Neuronal stem cell (in vitro differentiated cells): ENCODE measurements at regions not wholly inside any gene's neighbourhood (a gene's known extent, or its start where the extent isn't known, plus 50 kb on each side); places are given as distances from the start of the nearest gene placed in this dataset.

Experiments
- DNase-seq: peaks from one replicate; pipeline ENCODE4 v3.0.0-alpha.2; 2013; ENCODE audit warnings: low spot score
- H2AFZ ChIP-seq: one replicate; pipeline ENCODE4 v1.6.1; 2013; ENCODE audit warnings: mild to moderate bottlenecking, low read length, inconsistent platforms
- H2AK5ac ChIP-seq: 2 replicates; pipeline ENCODE4 v1.6.1; 2013; ENCODE audit warnings: low read depth, mild to moderate bottlenecking, inconsistent platforms, low read length, moderate library complexity, mixed read lengths
- H2BK120ac ChIP-seq: 2 replicates; pipeline ENCODE4 v1.6.1; 2013; ENCODE audit warnings: low read depth, mild to moderate bottlenecking, inconsistent platforms, low read length, moderate library complexity, mixed read lengths
- H2BK12ac ChIP-seq: one replicate; pipeline ENCODE4 v1.6.1; 2013; ENCODE audit warnings: low read length, inconsistent platforms
- H2BK15ac ChIP-seq: 2 replicates; pipeline ENCODE4 v1.6.1; 2013; ENCODE audit warnings: mild to moderate bottlenecking, low read length, inconsistent platforms, mixed read lengths
- H2BK5ac ChIP-seq: one replicate; pipeline ENCODE4 v1.6.1; 2013; ENCODE audit warnings: inconsistent platforms, mild to moderate bottlenecking, low read length, moderate library complexity
- H3K14ac ChIP-seq: one replicate; pipeline ENCODE4 v1.6.1; 2013; ENCODE audit warnings: low read length, inconsistent platforms
- H3K18ac ChIP-seq: 2 replicates; pipeline ENCODE4 v1.6.1; 2013; ENCODE audit warnings: low read length, inconsistent platforms
- H3K23ac ChIP-seq: 2 replicates; pipeline ENCODE4 v1.6.1; 2013; ENCODE audit warnings: low read depth, mild to moderate bottlenecking, mixed read lengths, low read length, inconsistent platforms; ENCODE audit not compliant: poor library complexity
- H3K27ac ChIP-seq: replicated peaks from 3 replicates; pipeline ENCODE4 v1.5.1; 2013; ENCODE audit warnings: low read length, inconsistent platforms
- H3K27me3 ChIP-seq, 3 experiments: 2 replicates each; pipeline ENCODE4 v1.6.1; 2013; ENCODE audit warnings: low read length in 3 of 3, mild to moderate bottlenecking in 2 of 3, inconsistent platforms in 1 of 3, low read depth in 1 of 3, mixed read lengths in 1 of 3, moderate library complexity in 1 of 3; ENCODE audit not compliant: control insufficient read depth in 3 of 3, insufficient read depth in 3 of 3
- H3K36me3 ChIP-seq, 2 donors: replicated peaks in 1 of 2; 2 replicates each; pipeline ENCODE4 v1.6.1; 2013; ENCODE audit warnings: low read length in 2 of 2; ENCODE audit not compliant: control insufficient read depth in 2 of 2, insufficient read depth in 2 of 2
- H3K4ac ChIP-seq: 2 replicates; pipeline ENCODE4 v1.6.1; 2013; ENCODE audit warnings: inconsistent platforms, mild to moderate bottlenecking, low read length, moderate library complexity
- H3K4me1 ChIP-seq, 2 donors: 1 replicate in 1 of 2; 2 replicates in 1 of 2; pipeline ENCODE4 v1.6.1; 2013; ENCODE audit warnings: low read length in 2 of 2, low read depth in 1 of 2; ENCODE audit not compliant: control insufficient read depth in 2 of 2, insufficient read depth in 1 of 2
- H3K4me2 ChIP-seq: one replicate; pipeline ENCODE4 v1.6.1; 2013; ENCODE audit warnings: mild to moderate bottlenecking, low read length, inconsistent platforms; ENCODE audit not compliant: insufficient read depth, poor library complexity, severe bottlenecking
- H3K4me3 ChIP-seq, 2 donors: 2 replicates each; pipeline ENCODE4 v1.5.1; 2013; ENCODE audit warnings: low read length in 2 of 2, mild to moderate bottlenecking in 2 of 2, inconsistent platforms in 1 of 2, moderate library complexity in 1 of 2
- H3K79me1 ChIP-seq: one replicate; pipeline ENCODE4 v1.6.1; 2013; ENCODE audit warnings: low read depth, mild to moderate bottlenecking, inconsistent platforms, low read length, moderate library complexity
- H3K9ac ChIP-seq: one replicate; pipeline ENCODE4 v1.6.1; 2013; ENCODE audit warnings: mild to moderate bottlenecking, low read depth, low read length, inconsistent platforms; ENCODE audit not compliant: poor library complexity
- H3K9me3 ChIP-seq, 2 donors: replicated peaks in 1 of 2; 2 replicates each; pipeline versions ENCODE3 to v1.6.1; 2013; ENCODE audit warnings: low read length in 2 of 2, mild to moderate bottlenecking in 2 of 2, inconsistent platforms in 1 of 2, low read depth in 1 of 2, mixed read lengths in 1 of 2, moderate library complexity in 1 of 2; ENCODE audit not compliant: control insufficient read depth in 2 of 2, insufficient read depth in 1 of 2
- H4K8ac ChIP-seq: one replicate; pipeline ENCODE4 v1.6.1; 2013; ENCODE audit warnings: low read depth, mild to moderate bottlenecking, inconsistent platforms, low read length, moderate library complexity
- H4K91ac ChIP-seq: one replicate; pipeline ENCODE4 v1.6.1; 2013; ENCODE audit warnings: low read length, low read depth, mild to moderate bottlenecking, inconsistent platforms; ENCODE audit not compliant: poor library complexity
- WGBS, 2 donors: extraction: QIAGEN DNeasy Blood & Tissue Kit; methylation state at CpG; one replicate each; pipeline ENCODE4 v1.1.7; 2013; ENCODE audit warnings: missing lambda C conversion rate in 2 of 2, mixed read lengths in 1 of 2; ENCODE audit not compliant: insufficient read length in 2 of 2, insufficient replicate concordance in 1 of 2; ENCODE audit errors: extremely low coverage in 2 of 2; 5-methylcytosine and 5-hydroxymethylcytosine counted together

GRCh38 chr2:158904627-158905177 is 63.7 kb upstream of the TANC1 start:
- Histone ChIP-seq H3K9ac (no peak overlapping the region), H3K27me3 (peaks cover 0 to 6% (median 0%) of the 10 kb centered on the region in 3 experiments), H2BK12ac (no peak overlapping the region), H3K14ac (no peak overlapping the region), H4K8ac (no peak overlapping the region), H3K4me2 (no peak overlapping the region), H3K36me3 (no peaks in the 10 kb centered on the region), H3K79me1 (no peaks in the 10 kb centered on the region), H3K4me3 (no peak overlapping the region), H3K27ac (no peak overlapping the region), H2BK120ac (no peak overlapping the region), H3K4ac (no peak overlapping the region), H3K23ac (no peak overlapping the region), H2AK5ac (no peak overlapping the region), H3K9me3 (no peaks in the 10 kb centered on the region), H3K18ac (no peak overlapping the region), H2BK5ac (no peak overlapping the region), H3K4me1 (peaks cover 6 to 13% of the 10 kb centered on the region in 2 donors), H2BK15ac (no peak overlapping the region), H4K91ac (no peak overlapping the region), H2AFZ (no peak overlapping the region)
- no CpG with 5 or more reads among the region's 1 CpG for WGBS, 2 donors
- no peak for DNase-seq

GRCh38 chr2:158905341-158905740 is 63.1 kb upstream of the TANC1 start:
- no peak for DNase-seq
- Histone ChIP-seq H3K4me3 (no peak overlapping the region), H2BK120ac (no peak overlapping the region), H3K9ac (no peak overlapping the region), H3K79me1 (no peaks in the 10 kb centered on the region), H3K9me3 (no peaks in the 10 kb centered on the region), H3K27me3 (peaks cover 0 to 6% (median 0%) of the 10 kb centered on the region in 3 experiments), H3K23ac (no peak overlapping the region), H2AK5ac (no peak overlapping the region), H3K4ac (no peak overlapping the region), H2BK15ac (no peak overlapping the region), H3K27ac (no peak overlapping the region), H3K36me3 (no peaks in the 10 kb centered on the region), H3K4me1 (peaks cover 6 to 13% of the 10 kb centered on the region in 2 donors), H4K8ac (no peak overlapping the region), H2BK12ac (no peak overlapping the region), H4K91ac (no peak overlapping the region), H3K4me2 (no peak overlapping the region), H3K18ac (no peak overlapping the region), H2BK5ac (no peak overlapping the region), H3K14ac (no peak overlapping the region), H2AFZ (no peak overlapping the region)
- WGBS, 2 donors, result no CpG with 5 or more reads among the region's 3 CpGs

GRCh38 chr2:158905784-158906183 is 62.7 kb upstream of the TANC1 start:
- no peak overlapping the region for H3K4ac ChIP-seq
- H2BK5ac ChIP-seq, result no peak overlapping the region
- no peak overlapping the region for H3K9ac ChIP-seq
- no peak overlapping the region for H3K23ac ChIP-seq
- H2BK120ac ChIP-seq, result no peak overlapping the region
- H3K36me3 ChIP-seq, result no peaks in the 10 kb centered on the region
- no peak overlapping the region for H2BK12ac ChIP-seq
- no peak overlapping the region for H4K91ac ChIP-seq
- no peak overlapping the region for H4K8ac ChIP-seq
- H3K27ac ChIP-seq, result no peak overlapping the region
- no peak overlapping the region for H3K4me3 ChIP-seq
- H2BK15ac ChIP-seq, result no peak overlapping the region
- H3K14ac ChIP-seq, result no peak overlapping the region
- peaks cover 6 to 13% of the 10 kb centered on the region in 2 donors for H3K4me1 ChIP-seq
- WGBS, 2 donors, result no CpG with 5 or more reads among the region's 4 CpGs
- H3K4me2 ChIP-seq, result no peak overlapping the region
- H3K27me3 ChIP-seq, result peaks cover 0 to 6% (median 0%) of the 10 kb centered on the region in 3 experiments
- H3K18ac ChIP-seq, result no peak overlapping the region
- no peak overlapping the region for H2AK5ac ChIP-seq
- DNase-seq, result no peak
- no peak overlapping the region for H2AFZ ChIP-seq
- H3K79me1 ChIP-seq, result no peaks in the 10 kb centered on the region
- H3K9me3 ChIP-seq, result no peaks in the 10 kb centered on the region

GRCh38 chr2:158907926-158908456 is 60.4 kb upstream of the TANC1 start:
- Histone ChIP-seq H3K9ac (no peak overlapping the region), H2BK12ac (no peak overlapping the region), H3K18ac (no peak overlapping the region), H3K4me2 (no peak overlapping the region), H3K4me1 (peaks cover 6 to 13% of the 10 kb centered on the region in 2 donors), H2AK5ac (no peak overlapping the region), H3K27ac (no peak overlapping the region), H3K27me3 (peaks cover 0 to 6% (median 0%) of the 10 kb centered on the region in 3 experiments), H3K9me3 (no peaks in the 10 kb centered on the region), H2AFZ (no peak overlapping the region), H3K79me1 (no peaks in the 10 kb centered on the region), H3K4me3 (no peak overlapping the region), H4K91ac (no peak overlapping the region), H3K4ac (no peak overlapping the region), H2BK15ac (no peak overlapping the region), H4K8ac (no peak overlapping the region), H3K14ac (no peak overlapping the region), H3K36me3 (no peaks in the 10 kb centered on the region), H2BK5ac (no peak overlapping the region), H3K23ac (no peak overlapping the region), H2BK120ac (no peak overlapping the region)
- WGBS, 2 donors, result no CpG with 5 or more reads among the region's 2 CpGs
- no peak for DNase-seq
